HepG2 (cell line): ENCODE measurements at regions not wholly inside any gene's neighbourhood (a gene's known extent, or its start where the extent isn't known, plus 50 kb on each side); places are given as distances from the start of the nearest gene placed in this dataset.

Experiments used
- CEBPB ChIP-seq: IDR thresholded peaks from 2 replicates; pipeline ENCODE4 v1.6.1; 2011; ENCODE audit warnings: low read depth, low read length, improper control_type of control experiment, borderline replicate concordance
- EP300 ChIP-seq, 3 experiments: sonication (generic) in 1 of 3; formaldehyde crosslinking in 1 of 3; IDR thresholded peaks; 2 replicates each; pipeline versions ENCODE4 v1.5.1 to v1.6.1; 2011 to 2020; ENCODE audit warnings: low read depth in 2 of 3, low read length in 2 of 3, borderline replicate concordance in 1 of 3, improper control_type of control experiment in 1 of 3, mild to moderate bottlenecking in 1 of 3, missing genetic modification reagents in 1 of 3, moderate library complexity in 1 of 3
- ERF ChIP-seq: IDR thresholded peaks from 2 replicates; pipeline ENCODE4 v1.6.1; 2018; ENCODE audit warnings: missing biosample characterization, missing genetic modification reagents
- HOXA7 ChIP-seq: sonication (generic); formaldehyde crosslinking; IDR thresholded peaks from 2 replicates; pipeline ENCODE4 v1.8.1; 2022; ENCODE audit warnings: mild to moderate bottlenecking, missing genetic modification reagents, moderate library complexity
- JDP2 ChIP-seq: sonication (generic); formaldehyde crosslinking; IDR thresholded peaks from 2 replicates; pipeline ENCODE4 v1.8.1; 2022; ENCODE audit warnings: missing genetic modification reagents, borderline replicate concordance
- MNT ChIP-seq: fragments of 450-650 bp; IDR thresholded peaks from 2 replicates; pipeline ENCODE4 v1.6.1; 2016
- NR2F2 ChIP-seq: IDR thresholded peaks from 2 replicates; pipeline ENCODE4 v1.6.1; 2012; ENCODE audit warnings: low read depth, inconsistent platforms, borderline replicate concordance
- ZFP82 ChIP-seq: sonication (generic); formaldehyde crosslinking; IDR thresholded peaks from 2 replicates; pipeline ENCODE4 v1.5.1; 2020; ENCODE audit warnings: mild to moderate bottlenecking, missing genetic modification reagents, borderline replicate concordance
- ZNF674 ChIP-seq: sonication (generic); formaldehyde crosslinking; IDR thresholded peaks from 2 replicates; pipeline ENCODE4 v1.5.0; 2020; ENCODE audit warnings: low read depth, mild to moderate bottlenecking, missing genetic modification reagents
- TF ChIP-seq, protein P1 (sequence below): sonication (generic); formaldehyde crosslinking; IDR thresholded peaks from 2 replicates; pipeline ENCODE4 v1.4.0; 2020; ENCODE audit warnings: missing genetic modification reagents
- TF ChIP-seq, protein P2 (sequence below): sonication (generic); formaldehyde crosslinking; conservative IDR thresholded peaks from 2 replicates; pipeline ENCODE4 v1.8.0; 2022; ENCODE audit warnings: low read depth, missing genetic modification reagents

- TF ChIP-seq, protein P1, sequence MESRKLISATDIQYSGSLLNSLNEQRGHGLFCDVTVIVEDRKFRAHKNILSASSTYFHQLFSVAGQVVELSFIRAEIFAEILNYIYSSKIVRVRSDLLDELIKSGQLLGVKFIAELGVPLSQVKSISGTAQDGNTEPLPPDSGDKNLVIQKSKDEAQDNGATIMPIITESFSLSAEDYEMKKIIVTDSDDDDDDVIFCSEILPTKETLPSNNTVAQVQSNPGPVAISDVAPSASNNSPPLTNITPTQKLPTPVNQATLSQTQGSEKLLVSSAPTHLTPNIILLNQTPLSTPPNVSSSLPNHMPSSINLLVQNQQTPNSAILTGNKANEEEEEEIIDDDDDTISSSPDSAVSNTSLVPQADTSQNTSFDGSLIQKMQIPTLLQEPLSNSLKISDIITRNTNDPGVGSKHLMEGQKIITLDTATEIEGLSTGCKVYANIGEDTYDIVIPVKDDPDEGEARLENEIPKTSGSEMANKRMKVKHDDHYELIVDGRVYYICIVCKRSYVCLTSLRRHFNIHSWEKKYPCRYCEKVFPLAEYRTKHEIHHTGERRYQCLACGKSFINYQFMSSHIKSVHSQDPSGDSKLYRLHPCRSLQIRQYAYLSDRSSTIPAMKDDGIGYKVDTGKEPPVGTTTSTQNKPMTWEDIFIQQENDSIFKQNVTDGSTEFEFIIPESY (CRISPR knock-in tag): no peak
- TF ChIP-seq JDP2: no peak
- no peak for TF ChIP-seq NR2F2
- no peak for TF ChIP-seq HOXA7 (CRISPR knock-in tag)
- TF ChIP-seq ERF (CRISPR knock-in tag): no peak
- TF ChIP-seq EP300 (IDR thresholded peaks at IDR 0.05; ENCODE audit: low read depth in 2 of 2, low read length in 2 of 2): no peak
- TF ChIP-seq EP300 (CRISPR knock-in tag; IDR thresholded peaks at IDR 0.05; ENCODE audit: borderline replicate concordance): no peak
- no peak for TF ChIP-seq MNT
- no peak for TF ChIP-seq ZNF674 (CRISPR knock-in tag)
- no peak for TF ChIP-seq CEBPB
- TF ChIP-seq, protein P2, sequence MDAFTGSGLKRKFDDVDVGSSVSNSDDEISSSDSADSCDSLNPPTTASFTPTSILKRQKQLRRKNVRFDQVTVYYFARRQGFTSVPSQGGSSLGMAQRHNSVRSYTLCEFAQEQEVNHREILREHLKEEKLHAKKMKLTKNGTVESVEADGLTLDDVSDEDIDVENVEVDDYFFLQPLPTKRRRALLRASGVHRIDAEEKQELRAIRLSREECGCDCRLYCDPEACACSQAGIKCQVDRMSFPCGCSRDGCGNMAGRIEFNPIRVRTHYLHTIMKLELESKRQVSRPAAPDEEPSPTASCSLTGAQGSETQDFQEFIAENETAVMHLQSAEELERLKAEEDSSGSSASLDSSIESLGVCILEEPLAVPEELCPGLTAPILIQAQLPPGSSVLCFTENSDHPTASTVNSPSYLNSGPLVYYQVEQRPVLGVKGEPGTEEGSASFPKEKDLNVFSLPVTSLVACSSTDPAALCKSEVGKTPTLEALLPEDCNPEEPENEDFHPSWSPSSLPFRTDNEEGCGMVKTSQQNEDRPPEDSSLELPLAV (CRISPR knock-in tag): no peak
- TF ChIP-seq ZFP82 (CRISPR knock-in tag): no peak
These were observed 146.3 kb upstream of the B3GAT2 start for GRCh38 chr6:71103130-71103529.
